Ishikawa (cell line): ENCODE measurements at regions not wholly inside any gene's neighbourhood (a gene's known extent, or its start where the extent isn't known, plus 50 kb on each side); places are given as distances from the start of the nearest gene placed in this dataset.

Experiments
- EP300 ChIP-seq: IDR thresholded peaks from 2 replicates; pipeline ENCODE4 v1.6.1; 2012; ENCODE audit warnings: borderline replicate concordance
- RAD21 ChIP-seq: IDR thresholded peaks from 2 replicates; pipeline ENCODE4 v1.6.1; 2012; ENCODE audit warnings: low read depth
- YY1 ChIP-seq: IDR thresholded peaks from 2 replicates; pipeline ENCODE4 v1.6.1; 2012; ENCODE audit warnings: low read depth
- TF ChIP-seq, protein P1 (sequence below): IDR thresholded peaks from 2 replicates; pipeline ENCODE4 v1.6.1; 2012
- TF ChIP-seq, protein P2 (sequence below): IDR thresholded peaks from 2 replicates; pipeline ENCODE4 v1.6.1; 2012; ENCODE audit warnings: low read depth, mild to moderate bottlenecking

DNA sequence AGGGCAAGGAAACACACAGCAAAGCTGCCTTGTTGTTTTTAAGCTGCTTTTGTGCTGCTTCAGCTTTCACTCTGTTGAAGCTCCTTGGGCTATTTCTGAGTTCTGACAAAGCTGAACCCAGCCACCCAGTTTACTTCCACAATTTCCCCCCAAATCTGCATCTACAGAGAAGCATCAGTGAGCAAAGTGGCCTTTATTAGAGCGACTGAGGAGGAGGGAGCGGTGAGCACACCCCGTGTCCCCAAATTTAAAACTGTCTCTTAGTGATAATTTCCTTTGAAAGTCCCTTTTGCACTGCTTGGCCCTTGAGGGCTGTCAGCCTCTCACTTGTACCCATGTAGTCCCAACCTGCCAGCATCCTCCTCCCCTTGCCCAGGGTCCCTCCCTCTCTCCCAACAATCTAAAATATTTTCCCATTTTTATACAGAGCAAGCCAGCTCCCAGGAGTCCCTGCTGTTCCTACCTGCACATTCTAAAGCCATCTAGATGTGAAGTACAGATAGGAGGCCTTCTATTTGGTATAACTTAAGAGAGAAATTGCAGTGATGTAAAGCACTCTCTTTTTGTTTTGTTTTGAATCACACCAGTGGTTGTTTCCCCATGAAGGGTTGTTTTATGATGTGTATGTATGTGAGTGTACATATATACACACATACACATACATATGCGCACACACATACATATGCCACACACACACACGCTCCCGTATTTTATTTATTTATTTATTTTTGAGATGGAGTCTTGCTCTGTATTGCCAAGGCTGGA, 313.5 kb downstream of the TLE4 start:
- TF ChIP-seq YY1 (no peak), EP300 (no peak), RAD21 (no peak)
- TF ChIP-seq, protein P1, sequence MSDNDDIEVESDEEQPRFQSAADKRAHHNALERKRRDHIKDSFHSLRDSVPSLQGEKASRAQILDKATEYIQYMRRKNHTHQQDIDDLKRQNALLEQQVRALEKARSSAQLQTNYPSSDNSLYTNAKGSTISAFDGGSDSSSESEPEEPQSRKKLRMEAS: no peak
- TF ChIP-seq, protein P2, sequence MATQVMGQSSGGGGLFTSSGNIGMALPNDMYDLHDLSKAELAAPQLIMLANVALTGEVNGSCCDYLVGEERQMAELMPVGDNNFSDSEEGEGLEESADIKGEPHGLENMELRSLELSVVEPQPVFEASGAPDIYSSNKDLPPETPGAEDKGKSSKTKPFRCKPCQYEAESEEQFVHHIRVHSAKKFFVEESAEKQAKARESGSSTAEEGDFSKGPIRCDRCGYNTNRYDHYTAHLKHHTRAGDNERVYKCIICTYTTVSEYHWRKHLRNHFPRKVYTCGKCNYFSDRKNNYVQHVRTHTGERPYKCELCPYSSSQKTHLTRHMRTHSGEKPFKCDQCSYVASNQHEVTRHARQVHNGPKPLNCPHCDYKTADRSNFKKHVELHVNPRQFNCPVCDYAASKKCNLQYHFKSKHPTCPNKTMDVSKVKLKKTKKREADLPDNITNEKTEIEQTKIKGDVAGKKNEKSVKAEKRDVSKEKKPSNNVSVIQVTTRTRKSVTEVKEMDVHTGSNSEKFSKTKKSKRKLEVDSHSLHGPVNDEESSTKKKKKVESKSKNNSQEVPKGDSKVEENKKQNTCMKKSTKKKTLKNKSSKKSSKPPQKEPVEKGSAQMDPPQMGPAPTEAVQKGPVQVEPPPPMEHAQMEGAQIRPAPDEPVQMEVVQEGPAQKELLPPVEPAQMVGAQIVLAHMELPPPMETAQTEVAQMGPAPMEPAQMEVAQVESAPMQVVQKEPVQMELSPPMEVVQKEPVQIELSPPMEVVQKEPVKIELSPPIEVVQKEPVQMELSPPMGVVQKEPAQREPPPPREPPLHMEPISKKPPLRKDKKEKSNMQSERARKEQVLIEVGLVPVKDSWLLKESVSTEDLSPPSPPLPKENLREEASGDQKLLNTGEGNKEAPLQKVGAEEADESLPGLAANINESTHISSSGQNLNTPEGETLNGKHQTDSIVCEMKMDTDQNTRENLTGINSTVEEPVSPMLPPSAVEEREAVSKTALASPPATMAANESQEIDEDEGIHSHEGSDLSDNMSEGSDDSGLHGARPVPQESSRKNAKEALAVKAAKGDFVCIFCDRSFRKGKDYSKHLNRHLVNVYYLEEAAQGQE: no peak
